H9 (cell line): ENCODE measurements at regions not wholly inside any gene's neighbourhood (a gene's known extent, or its start where the extent isn't known, plus 50 kb on each side); places are given as distances from the start of the nearest gene placed in this dataset.
A peak's percentile ranks its signal among the peaks of the same experiment; 100 is the strongest.

Experiments
- DNase-seq: peaks from one replicate; pipeline ENCODE4 v3.0.0-alpha.2; 2017
- H2AFZ ChIP-seq: one replicate; pipeline ENCODE4 v1.6.1; 2013; ENCODE audit warnings: mild to moderate bottlenecking, low read length, control low read depth, moderate library complexity
- H2AK5ac ChIP-seq: 2 replicates; pipeline ENCODE4 v1.6.1; 2013; ENCODE audit warnings: low read length, control low read depth, mixed read lengths; ENCODE audit not compliant: insufficient read length
- H2BK120ac ChIP-seq: one replicate; pipeline ENCODE4 v1.6.1; 2013; ENCODE audit warnings: low read depth, mild to moderate bottlenecking, low read length, control low read depth, inconsistent platforms; ENCODE audit not compliant: poor library complexity, severe bottlenecking
- H2BK12ac ChIP-seq: 2 replicates; pipeline ENCODE4 v1.6.1; 2013; ENCODE audit warnings: low read length, control low read depth, mixed read lengths, low read depth; ENCODE audit not compliant: insufficient read length
- H2BK15ac ChIP-seq: 2 replicates; pipeline ENCODE4 v1.6.1; 2013; ENCODE audit warnings: low read depth, low read length, control low read depth
- H2BK20ac ChIP-seq: one replicate; pipeline ENCODE4 v1.6.1; 2013; ENCODE audit warnings: low read depth, mild to moderate bottlenecking, low read length, control low read depth, inconsistent platforms; ENCODE audit not compliant: poor library complexity, severe bottlenecking
- H2BK5ac ChIP-seq: 2 replicates; pipeline ENCODE4 v1.6.1; 2013; ENCODE audit warnings: low read length, control low read depth, mixed read lengths; ENCODE audit not compliant: insufficient read length
- H3K14ac ChIP-seq: 2 replicates; pipeline ENCODE4 v1.6.1; 2013; ENCODE audit warnings: low read length, control low read depth; ENCODE audit not compliant: insufficient read depth
- H3K18ac ChIP-seq: 2 replicates; pipeline ENCODE4 v1.6.1; 2013; ENCODE audit warnings: low read depth, mild to moderate bottlenecking, mixed read lengths, low read length, control low read depth; ENCODE audit not compliant: insufficient read length
- H3K23ac ChIP-seq: 2 replicates; pipeline ENCODE4 v1.6.1; 2013; ENCODE audit warnings: low read length, control low read depth, mixed read lengths, low read depth; ENCODE audit not compliant: insufficient read length
- H3K23me2 ChIP-seq: 2 replicates; pipeline ENCODE4 v1.6.1; 2013; ENCODE audit warnings: low read depth, mild to moderate bottlenecking, mixed read lengths, low read length, control low read depth; ENCODE audit not compliant: insufficient read length, poor library complexity, severe bottlenecking
- H3K27ac ChIP-seq: 2 replicates; pipeline ENCODE4 v1.5.1; 2013; ENCODE audit warnings: low read length, control low read depth, mixed read lengths, low read depth; ENCODE audit not compliant: insufficient read length
- H3K27me3 ChIP-seq: 2 replicates; pipeline ENCODE4 v1.6.1; 2013; ENCODE audit warnings: low read length, control low read depth, inconsistent platforms; ENCODE audit not compliant: insufficient read depth
- H3K4ac ChIP-seq: 2 replicates; pipeline ENCODE4 v1.6.1; 2013; ENCODE audit warnings: low read depth, mild to moderate bottlenecking, control low read depth, inconsistent platforms, low read length, moderate library complexity
- H3K4me1 ChIP-seq: 2 replicates; pipeline ENCODE4 v1.6.1; 2013; ENCODE audit warnings: low read length, control low read depth, inconsistent platforms; ENCODE audit not compliant: insufficient read depth
- H3K4me2 ChIP-seq: 2 replicates; pipeline ENCODE4 v1.6.1; 2013; ENCODE audit warnings: low read length, control low read depth, mixed read lengths; ENCODE audit not compliant: insufficient read length, insufficient read depth
- H3K56ac ChIP-seq: 2 replicates; pipeline ENCODE4 v1.6.1; 2013; ENCODE audit warnings: low read depth, mild to moderate bottlenecking, mixed read lengths, low read length, control low read depth; ENCODE audit not compliant: insufficient read length
- H3K79me1 ChIP-seq: 2 replicates; pipeline ENCODE4 v1.6.1; 2013; ENCODE audit warnings: low read depth, mild to moderate bottlenecking, moderate library complexity, low read length, control low read depth, inconsistent platforms; ENCODE audit not compliant: insufficient read depth, poor library complexity, severe bottlenecking
- H3K79me2 ChIP-seq: 2 replicates; pipeline ENCODE4 v1.6.1; 2013; ENCODE audit warnings: low read length, control low read depth, inconsistent platforms; ENCODE audit not compliant: insufficient read depth
- H3K9ac ChIP-seq: 2 replicates; pipeline ENCODE4 v1.6.1; 2013; ENCODE audit warnings: low read length, control low read depth, mixed read lengths; ENCODE audit not compliant: insufficient read length; ENCODE audit errors: extremely low read depth
- H3K9me3 ChIP-seq: one replicate; pipeline ENCODE4 v1.6.1; 2013; ENCODE audit warnings: low read depth, low read length, inconsistent platforms; ENCODE audit not compliant: control insufficient read depth
- H3T11ph ChIP-seq: one replicate; pipeline ENCODE4 v1.6.1; 2013; ENCODE audit warnings: mild to moderate bottlenecking, low read length, control low read depth, inconsistent platforms
- H4K20me1 ChIP-seq: one replicate; pipeline ENCODE4 v1.6.1; 2013; ENCODE audit not compliant: control insufficient read depth, insufficient read length, insufficient read depth
- H4K5ac ChIP-seq: 2 replicates; pipeline ENCODE4 v1.6.1; 2013; ENCODE audit warnings: low read depth, mild to moderate bottlenecking, mixed read lengths, low read length, control low read depth; ENCODE audit not compliant: insufficient read length
- H4K8ac ChIP-seq: replicated peaks from 2 replicates; pipeline ENCODE4 v1.6.1; 2013; ENCODE audit warnings: low read length, control low read depth, mixed read lengths, low read depth; ENCODE audit not compliant: insufficient read length
- H4K91ac ChIP-seq: 2 replicates; pipeline ENCODE4 v1.6.1; 2013; ENCODE audit warnings: low read depth, mild to moderate bottlenecking, moderate library complexity, mixed read lengths, low read length, control low read depth; ENCODE audit not compliant: insufficient read length
- H3K27ac Mint-ChIP-seq, 3 experiments: 2 replicates in 2 of 3; 3 replicates in 1 of 3; pipeline ENCODE4 v1.8.0; 2020 to 2021; ENCODE audit warnings: mixed read lengths in 3 of 3, mild to moderate bottlenecking in 1 of 3, moderate library complexity in 1 of 3
- H3K27me3 Mint-ChIP-seq: 2 replicates; pipeline ENCODE4 v1.8.0; 2021; ENCODE audit warnings: low read depth, mild to moderate bottlenecking, moderate library complexity, mixed read lengths
- H3K36me3 Mint-ChIP-seq, 3 experiments: 2 replicates in 2 of 3; 3 replicates in 1 of 3; pipeline ENCODE4 v1.8.0; 2020 to 2021; ENCODE audit warnings: low read depth in 3 of 3, mixed read lengths in 3 of 3; ENCODE audit not compliant: insufficient read depth in 1 of 3
- H3K4me1 Mint-ChIP-seq, 2 experiments: 2 replicates each; pipeline ENCODE4 v1.8.0; 2020; ENCODE audit warnings: mixed read lengths in 2 of 2
- H3K4me3 Mint-ChIP-seq, 2 experiments: 2 replicates in 1 of 2; 3 replicates in 1 of 2; pipeline ENCODE4 v1.8.0; 2020 to 2021; ENCODE audit warnings: mild to moderate bottlenecking in 2 of 2, mixed read lengths in 2 of 2, moderate library complexity in 1 of 2
- H3K9me3 Mint-ChIP-seq, 2 experiments: 2 replicates in 1 of 2; 3 replicates in 1 of 2; pipeline ENCODE4 v1.8.0; 2020; ENCODE audit warnings: mild to moderate bottlenecking in 2 of 2, mixed read lengths in 2 of 2, moderate library complexity in 1 of 2
- WGBS: extraction: QIAGEN DNeasy Blood & Tissue Kit; methylation state at CpG from one replicate; pipeline ENCODE4 v1.1.7; 2013; ENCODE audit warnings: missing lambda C conversion rate, low lambda C conversion rate, mixed read lengths; ENCODE audit not compliant: insufficient read length; ENCODE audit errors: extremely low coverage; 5-methylcytosine and 5-hydroxymethylcytosine counted together
- TF ChIP-seq, protein P1 (sequence below): fragments of 200-600 bp; sonication (generic); conservative IDR thresholded peaks from 3 replicates; pipeline ENCODE4 v1.8.0; 2021; ENCODE audit warnings: antibody characterized with exemption, mild to moderate bottlenecking

- Histone ChIP-seq H2AFZ (no peak overlapping the region), H3K27me3 (no peaks in the 10 kb centered on the region), H2BK5ac (no peak overlapping the region), H2BK15ac (no peak overlapping the region), H4K8ac (no peak overlapping the region), H3K79me2 (no peaks in the 10 kb centered on the region), H2BK120ac (no peak overlapping the region), H4K5ac (no peak overlapping the region), H3K9me3 (no peaks in the 10 kb centered on the region), H3K27ac (no peak overlapping the region), H3K79me1 (no peaks in the 10 kb centered on the region), H3K4me2 (no peak overlapping the region), H3K18ac (no peak overlapping the region), H4K20me1 (no peaks in the 10 kb centered on the region), H2AK5ac (no peak overlapping the region), H2BK12ac (no peak overlapping the region), H4K91ac (no peak overlapping the region), H3K23me2 (no peaks in the 10 kb centered on the region), H3K56ac (no peak overlapping the region), H3K4ac (no peak overlapping the region), H3K4me1 (no peaks in the 10 kb centered on the region), H2BK20ac (no peak overlapping the region), H3K9ac (no peak overlapping the region), H3K23ac (no peak overlapping the region), H3K14ac (no peak overlapping the region), H3T11ph (no peak overlapping the region)
- Mint-ChIP-seq H3K27ac (peak overlapping the region in 1 of 3 experiments; percentile 50; a peak in 1 of 7 replicates), H3K9me3 (no peaks in the 10 kb centered on the region), H3K4me3 (no peak overlapping the region), H3K4me1 (no peaks in the 10 kb centered on the region), H3K36me3 (no peaks in the 10 kb centered on the region), H3K27me3 (no peaks in the 10 kb centered on the region)
- TF ChIP-seq, protein P1, sequence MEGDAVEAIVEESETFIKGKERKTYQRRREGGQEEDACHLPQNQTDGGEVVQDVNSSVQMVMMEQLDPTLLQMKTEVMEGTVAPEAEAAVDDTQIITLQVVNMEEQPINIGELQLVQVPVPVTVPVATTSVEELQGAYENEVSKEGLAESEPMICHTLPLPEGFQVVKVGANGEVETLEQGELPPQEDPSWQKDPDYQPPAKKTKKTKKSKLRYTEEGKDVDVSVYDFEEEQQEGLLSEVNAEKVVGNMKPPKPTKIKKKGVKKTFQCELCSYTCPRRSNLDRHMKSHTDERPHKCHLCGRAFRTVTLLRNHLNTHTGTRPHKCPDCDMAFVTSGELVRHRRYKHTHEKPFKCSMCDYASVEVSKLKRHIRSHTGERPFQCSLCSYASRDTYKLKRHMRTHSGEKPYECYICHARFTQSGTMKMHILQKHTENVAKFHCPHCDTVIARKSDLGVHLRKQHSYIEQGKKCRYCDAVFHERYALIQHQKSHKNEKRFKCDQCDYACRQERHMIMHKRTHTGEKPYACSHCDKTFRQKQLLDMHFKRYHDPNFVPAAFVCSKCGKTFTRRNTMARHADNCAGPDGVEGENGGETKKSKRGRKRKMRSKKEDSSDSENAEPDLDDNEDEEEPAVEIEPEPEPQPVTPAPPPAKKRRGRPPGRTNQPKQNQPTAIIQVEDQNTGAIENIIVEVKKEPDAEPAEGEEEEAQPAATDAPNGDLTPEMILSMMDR = no peak
- DNase-seq = no peak
- no CpG with 5 or more reads among the region's 5 CpGs for WGBS
Measured at GRCh38 chr2:19109518-19109917, 248.9 kb downstream of the OSR1 start.
